ENCODE measurements at regions not wholly inside any gene's neighbourhood (a gene's known extent, or its start where the extent isn't known, plus 50 kb on each side); places are given as distances from the start of the nearest gene placed in this dataset.

GRCh38 chr11:111172321-111172862 lies 73.1 kb upstream of the POU2AF2 start:
- Histone ChIP-seq H3K4me3 (ENCODE audit: low read depth, low read length) (no peak overlapping the region), H3K27me3 (ENCODE audit: insufficient read depth, low read depth, severe bottlenecking) (no peaks in the 10 kb centered on the region), H3K9me3 (ENCODE audit: severe bottlenecking) (no peaks in the 10 kb centered on the region), H3K36me3 (no peaks in the 10 kb centered on the region), H3K27ac (no peak overlapping the region)
- no peak for DNase-seq
- no peak for TF ChIP-seq CTCF (IDR thresholded peaks at IDR 0.05; ENCODE audit: low read depth, low read length)

- Histone ChIP-seq H3K27me3 (ENCODE audit: insufficient read depth, low read depth, severe bottlenecking) (no peaks in the 10 kb centered on the region), H3K27ac (no peak overlapping the region), H3K36me3 (no peaks in the 10 kb centered on the region), H3K4me3 (ENCODE audit: low read depth, low read length) (no peak overlapping the region), H3K9me3 (ENCODE audit: severe bottlenecking) (no peaks in the 10 kb centered on the region)
- no peak for DNase-seq
- no peak for TF ChIP-seq CTCF (IDR thresholded peaks at IDR 0.05; ENCODE audit: low read depth, low read length)
Measured at GRCh38 chr11:111170761-111171379, 74.7 kb upstream of the POU2AF2 start.

- Histone ChIP-seq H3K4me3 (ENCODE audit: low read depth, low read length) (no peak overlapping the region), H3K36me3 (no peaks in the 10 kb centered on the region), H3K9me3 (ENCODE audit: severe bottlenecking) (no peaks in the 10 kb centered on the region), H3K27ac (no peak overlapping the region), H3K27me3 (ENCODE audit: insufficient read depth, low read depth, severe bottlenecking) (no peaks in the 10 kb centered on the region)
- TF ChIP-seq CTCF (IDR thresholded peaks at IDR 0.05; ENCODE audit: low read depth, low read length): no peak
- DNase-seq: no peak
Measured at GRCh38 chr11:111169367-111169766, 76.2 kb upstream of the POU2AF2 start.

- no peaks in the 10 kb centered on the region for H3K36me3 ChIP-seq
- no peaks in the 10 kb centered on the region for H3K27me3 ChIP-seq (ENCODE audit: insufficient read depth, low read depth, severe bottlenecking)
- no peak for TF ChIP-seq CTCF (IDR thresholded peaks at IDR 0.05; ENCODE audit: low read depth, low read length)
- H3K9me3 ChIP-seq (ENCODE audit: severe bottlenecking): no peaks in the 10 kb centered on the region
- DNase-seq: no peak
- no peak overlapping the region for H3K4me3 ChIP-seq (ENCODE audit: low read depth, low read length)
- no peak overlapping the region for H3K27ac ChIP-seq
Measured at GRCh38 chr11:111168871-111169270, 76.7 kb upstream of the POU2AF2 start.

- H3K9me3 ChIP-seq (ENCODE audit: severe bottlenecking): no peaks in the 10 kb centered on the region
- TF ChIP-seq CTCF (IDR thresholded peaks at IDR 0.05; ENCODE audit: low read depth, low read length): no peak
- no peak overlapping the region for H3K27ac ChIP-seq
- no peaks in the 10 kb centered on the region for H3K36me3 ChIP-seq
- H3K27me3 ChIP-seq (ENCODE audit: insufficient read depth, low read depth, severe bottlenecking): no peaks in the 10 kb centered on the region
- no peak for DNase-seq
- no peak overlapping the region for H3K4me3 ChIP-seq (ENCODE audit: low read depth, low read length)
Measured at GRCh38 chr11:111167666-111168065, 77.9 kb upstream of the POU2AF2 start.

- DNase-seq: no peak
- no peak for TF ChIP-seq CTCF (IDR thresholded peaks at IDR 0.05; ENCODE audit: low read depth, low read length)
- no peaks in the 10 kb centered on the region for H3K27me3 ChIP-seq (ENCODE audit: insufficient read depth, low read depth, severe bottlenecking)
- no peaks in the 10 kb centered on the region for H3K36me3 ChIP-seq
- H3K9me3 ChIP-seq (ENCODE audit: severe bottlenecking): no peaks in the 10 kb centered on the region
- no peak overlapping the region for H3K27ac ChIP-seq
- H3K4me3 ChIP-seq (ENCODE audit: low read depth, low read length): no peak overlapping the region
Measured at GRCh38 chr11:111166598-111166997, 78.9 kb upstream of the POU2AF2 start.
